ENCODE measurements at regions not wholly inside any gene's neighbourhood (a gene's known extent, or its start where the extent isn't known, plus 50 kb on each side); places are given as distances from the start of the nearest gene placed in this dataset.
"Not testable (repeated sequence)": the region's sequence is repeated elsewhere in the genome, so short reads cannot be mapped to it uniquely, and the experiment has no call there.

DNA sequence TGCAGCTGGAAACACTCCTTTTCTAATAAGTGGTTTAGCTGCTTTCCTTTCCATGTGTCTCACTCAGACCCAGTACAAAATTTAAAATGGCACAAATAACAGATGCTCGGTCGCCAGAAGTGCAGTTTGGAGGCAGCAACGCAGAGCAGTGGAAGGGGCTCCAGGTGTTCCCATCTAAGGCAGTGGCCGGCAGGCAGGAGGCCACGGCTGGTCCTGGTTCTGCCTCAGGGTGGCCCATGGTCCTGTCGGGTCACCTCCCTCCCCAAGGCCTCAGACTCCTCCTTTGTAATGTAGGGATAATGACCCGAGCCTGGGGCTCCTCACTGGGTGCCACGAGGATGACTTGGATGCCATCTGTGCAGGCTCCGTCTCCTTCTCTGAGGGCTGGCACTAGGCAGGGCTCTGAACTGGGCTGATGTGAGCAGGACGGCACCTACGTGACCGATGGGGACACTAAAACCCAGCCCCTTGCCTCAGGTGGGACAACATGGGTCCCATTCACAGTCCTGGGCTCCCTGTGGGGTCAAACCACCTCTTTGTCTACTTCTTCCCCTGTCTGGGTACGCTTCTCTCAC, 80.9 kb upstream of the SLC66A3 start:
- ATAC-seq (replicated peaks in 6 of 8), result no peak
- 60 to 100% (median 77%) methylated on average over 1 to 7 of the region's 13 CpGs; no CpG with 5 or more reads in 4 of the 10 experiments for WGBS, 10 experiments
- H3K4me1 ChIP-seq (replicated peaks in 1 of 2), result peaks cover 2% of the 10 kb centered on the region in 2 donors
- H3K4me3 ChIP-seq, result no peak overlapping the region
- H3K27ac ChIP-seq, result no peak overlapping the region
- in situ Hi-C loops (cut with MboI; ENCODE audit: low pct_unique_long_range_greater_than_20kb in 2 of 9, low sequenced_read_pairs in 9 of 9, unreplicated experiment in 9 of 9), result no loop called here

DNA sequence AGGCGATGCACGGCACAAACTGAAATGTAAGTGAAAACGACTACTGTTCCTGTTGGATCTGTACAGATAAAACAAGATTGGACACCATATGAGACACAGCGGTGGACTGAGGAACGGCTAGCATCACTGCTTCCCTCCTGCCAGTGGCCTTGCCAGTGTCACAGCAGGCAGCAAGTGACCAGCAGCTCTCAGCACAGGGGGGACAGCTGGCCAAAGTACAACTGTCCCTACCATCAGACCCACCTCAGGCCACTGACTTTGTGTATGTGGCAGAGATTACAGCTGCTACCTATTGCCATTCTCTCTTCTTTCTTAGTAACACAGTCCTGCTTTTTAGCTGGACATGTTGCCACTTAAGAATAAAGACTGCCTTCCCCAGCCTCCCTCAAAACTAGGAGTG, 80.0 kb upstream of the SLC66A3 start:
- in situ Hi-C loops (cut with MboI; ENCODE audit: low pct_unique_long_range_greater_than_20kb in 2 of 9, low sequenced_read_pairs in 9 of 9, unreplicated experiment in 9 of 9), result no loop called here
- H3K27ac ChIP-seq, result no peak overlapping the region
- WGBS, 10 experiments, result 62 to 100% (median 83%) methylated on average over 1 to 5 of the region's 5 CpGs; no CpG with 5 or more reads in 1 of the 10 experiments
- H3K4me3 ChIP-seq, result no peak overlapping the region
- H3K4me1 ChIP-seq (replicated peaks in 1 of 2), result peaks cover 9 to 10% of the 10 kb centered on the region in 2 donors
- no peak for ATAC-seq (replicated peaks in 6 of 8)

DNA sequence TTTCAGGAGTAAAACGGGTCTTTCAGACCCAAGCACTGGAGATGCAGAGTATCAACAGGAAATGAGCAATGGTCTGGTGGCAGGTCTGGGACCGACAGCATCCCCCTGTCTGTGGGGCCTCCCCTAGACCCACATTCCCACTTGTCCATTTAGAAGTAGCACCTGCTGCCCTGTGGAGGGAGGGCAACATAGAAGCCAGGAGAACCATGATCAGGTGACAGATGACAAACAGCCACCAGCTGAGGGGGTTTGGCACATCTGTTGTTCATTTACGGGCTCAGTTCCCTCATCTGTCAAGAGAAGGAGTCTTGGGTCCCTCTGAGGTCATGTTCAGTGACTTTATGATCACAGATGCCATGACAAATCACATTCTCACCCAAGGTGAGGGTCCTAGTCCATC, 77.9 kb upstream of the SLC66A3 start:
- 29 to 100% (median 43%) methylated on average over 1 to 3 of the region's 3 CpGs; no CpG with 5 or more reads in 5 of the 10 experiments for WGBS, 10 experiments
- ATAC-seq (replicated peaks in 6 of 8), result no peak
- Histone ChIP-seq H3K4me3 (no peak overlapping the region), H3K4me1 (replicated peaks in 1 of 2) (peaks cover 13 to 14% of the 10 kb centered on the region in 2 donors), H3K27ac (no peak overlapping the region)
- in situ Hi-C loops (cut with MboI; ENCODE audit: low pct_unique_long_range_greater_than_20kb in 2 of 9, low sequenced_read_pairs in 9 of 9, unreplicated experiment in 9 of 9), result no loop called here

DNA sequence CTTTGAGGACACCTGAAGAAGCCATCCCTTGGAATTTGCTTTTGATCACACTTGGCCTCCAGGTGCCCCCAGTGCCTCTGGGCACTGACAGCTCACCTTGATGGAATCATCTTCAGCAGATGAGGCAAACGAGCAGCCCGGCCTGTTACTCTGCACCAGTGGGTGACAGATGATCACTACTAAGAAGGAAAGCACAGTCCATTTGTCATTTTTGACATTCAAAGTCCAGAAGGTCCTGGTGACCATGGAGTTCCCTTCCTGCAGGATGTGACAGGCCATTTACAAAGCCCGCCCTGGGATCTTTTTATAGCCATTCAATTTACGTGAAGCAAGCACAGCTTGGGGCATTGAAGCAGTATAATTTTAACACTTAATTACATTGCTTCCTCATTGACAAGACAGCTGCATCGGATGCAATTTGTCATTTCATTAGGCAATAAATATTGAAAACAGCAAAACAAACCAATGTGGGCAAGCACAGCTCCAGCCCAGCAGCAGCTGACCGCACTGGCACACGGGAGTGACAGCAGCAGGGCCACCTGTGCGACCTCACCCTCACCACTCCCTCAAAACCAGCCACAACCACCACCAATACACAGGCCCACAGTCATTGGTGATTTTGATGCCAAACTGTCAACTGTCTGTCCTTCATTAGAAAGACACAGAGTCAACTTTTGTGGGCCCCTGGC, 76.0 kb upstream of the SLC66A3 start:
- H3K4me3 ChIP-seq, result no peak overlapping the region
- in situ Hi-C loops (cut with MboI; ENCODE audit: low pct_unique_long_range_greater_than_20kb in 2 of 9, low sequenced_read_pairs in 9 of 9, unreplicated experiment in 9 of 9), result no loop called here
- peaks cover 10 to 14% of the 10 kb centered on the region in 2 donors for H3K4me1 ChIP-seq (replicated peaks in 1 of 2)
- 22 to 63% (median 49%) methylated on average over 1 to 7 of the region's 8 CpGs; no CpG with 5 or more reads in 2 of the 10 experiments for WGBS, 10 experiments
- H3K27ac ChIP-seq, result no peak overlapping the region
- ATAC-seq (replicated peaks in 6 of 8), result peak in 5 of 8 experiments; percentile 87 to 94 (median 92)

DNA sequence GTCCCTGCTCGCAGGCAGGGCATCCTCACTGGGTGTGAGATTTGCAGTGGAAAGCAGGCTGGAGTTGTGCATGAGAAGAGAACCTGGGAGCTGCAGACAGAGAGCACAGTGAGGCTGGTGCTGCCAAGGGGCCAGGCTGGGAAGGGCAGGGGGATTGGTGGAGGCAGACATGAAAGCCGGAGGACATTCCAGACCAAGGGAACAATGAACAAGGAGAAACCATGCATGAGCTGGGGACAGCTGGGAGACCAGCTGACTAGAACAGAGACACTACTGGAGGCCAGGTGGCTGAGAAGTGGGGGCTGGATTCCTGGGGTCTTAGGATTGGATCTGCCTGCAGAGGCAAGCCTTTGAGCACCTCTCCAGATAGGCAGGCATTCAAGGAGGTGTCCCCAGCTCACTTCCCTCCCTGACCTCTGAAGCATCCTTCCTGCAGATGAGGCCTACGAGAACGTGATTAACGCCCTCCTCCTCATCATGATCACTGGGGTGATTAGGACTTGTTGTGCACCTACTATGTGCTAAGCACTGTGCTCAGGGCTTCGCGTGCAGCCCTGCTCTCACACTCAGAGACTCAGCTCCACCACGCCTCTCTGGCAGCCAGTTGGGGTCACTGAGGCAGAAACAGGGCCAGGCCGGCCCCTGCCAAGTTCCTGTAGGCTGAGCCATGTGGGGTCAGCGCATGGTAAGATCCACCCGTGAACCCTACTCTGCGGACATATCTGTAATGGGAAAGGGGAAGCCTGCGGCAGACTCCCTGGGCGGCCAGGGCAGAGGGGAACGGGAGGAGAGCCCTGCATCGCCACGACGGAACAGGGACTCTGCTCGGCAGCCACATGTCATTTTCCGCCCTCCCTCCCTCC, 74.8 kb upstream of the SLC66A3 start:
- Histone ChIP-seq H3K4me3 (no peak overlapping the region), H3K27ac (peak overlapping the region in 1 of 2 donors; percentile 5), H3K4me1 (replicated peaks in 1 of 2) (peaks cover 10 to 14% of the 10 kb centered on the region in 2 donors)
- 55 to 100% (median 77%) methylated on average over 1 to 7 of the region's 20 CpGs; no CpG with 5 or more reads in 1 of the 10 experiments for WGBS, 10 experiments
- peak in 3 of 8 experiments; percentile 6 to 27 (median 24) for ATAC-seq (replicated peaks in 6 of 8)
- in situ Hi-C loops (cut with MboI; ENCODE audit: low pct_unique_long_range_greater_than_20kb in 2 of 9, low sequenced_read_pairs in 9 of 9, unreplicated experiment in 9 of 9), result no loop called here

DNA sequence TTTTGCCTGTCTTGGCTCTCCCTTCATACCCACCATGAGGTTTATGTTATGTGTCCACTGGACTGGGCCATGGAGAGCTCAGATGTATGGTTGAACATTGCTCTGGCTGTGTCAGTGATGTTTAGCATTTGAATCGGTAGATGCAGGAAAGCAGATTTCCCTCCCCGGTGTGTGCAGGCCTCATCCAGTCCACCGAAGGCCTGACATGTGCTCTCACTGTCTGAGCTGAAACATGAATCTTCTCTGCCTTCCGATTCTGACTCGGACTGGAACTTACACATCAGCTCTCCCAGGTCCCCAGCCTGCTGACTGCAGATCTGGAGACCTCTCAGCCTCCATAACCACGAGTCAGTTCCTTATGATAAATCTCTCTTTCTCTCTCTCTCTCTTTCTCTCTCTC, 72.4 kb upstream of the SLC66A3 start:
- ATAC-seq (replicated peaks in 6 of 8), result peak in 4 of 8 experiments; percentile 8 to 25 (median 10)
- WGBS, 10 experiments, result 40 to 100% (median 85%) methylated on average over 1 to 3 of the region's 6 CpGs; no CpG with 5 or more reads in 2 of the 10 experiments
- Histone ChIP-seq H3K4me3 (no peak overlapping the region), H3K4me1 (replicated peaks in 1 of 2) (peaks cover 10 to 14% of the 10 kb centered on the region in 2 donors), H3K27ac (no peak overlapping the region)
- in situ Hi-C loops (cut with MboI; ENCODE audit: low pct_unique_long_range_greater_than_20kb in 2 of 9, low sequenced_read_pairs in 9 of 9, unreplicated experiment in 9 of 9), result no loop called here

DNA sequence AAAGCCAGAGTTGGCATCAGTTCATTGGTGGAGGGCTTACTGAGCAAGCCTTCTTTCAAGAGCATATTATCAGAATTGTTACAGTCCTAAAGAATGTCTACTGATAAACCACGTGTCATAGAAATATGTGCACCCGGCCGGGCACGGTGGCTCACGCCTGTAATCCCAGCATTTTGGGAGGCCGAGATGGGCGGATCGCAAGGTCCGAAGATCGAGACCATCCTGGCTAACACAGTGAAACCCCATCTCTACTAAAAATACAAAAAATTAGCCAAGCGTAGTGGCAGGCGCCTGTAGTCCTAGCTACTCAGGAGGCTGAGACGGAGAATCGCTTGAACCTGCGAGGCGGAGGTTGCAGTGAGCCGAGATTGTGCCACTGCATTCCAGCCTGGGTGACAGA, 66.4 kb upstream of the SLC66A3 start:
- in situ Hi-C loops (cut with MboI; ENCODE audit: low pct_unique_long_range_greater_than_20kb in 2 of 9, low sequenced_read_pairs in 9 of 9, unreplicated experiment in 9 of 9); ATAC-seq (replicated peaks in 6 of 8); H3K27ac ChIP-seq; H3K4me3 ChIP-seq; H3K4me1 ChIP-seq (replicated peaks in 1 of 2): not testable (repeated sequence)
- 75 to 94% (median 82%) methylated on average over 2 to 8 of the region's 17 CpGs; no CpG with 5 or more reads in 4 of the 10 experiments for WGBS, 10 experiments

DNA sequence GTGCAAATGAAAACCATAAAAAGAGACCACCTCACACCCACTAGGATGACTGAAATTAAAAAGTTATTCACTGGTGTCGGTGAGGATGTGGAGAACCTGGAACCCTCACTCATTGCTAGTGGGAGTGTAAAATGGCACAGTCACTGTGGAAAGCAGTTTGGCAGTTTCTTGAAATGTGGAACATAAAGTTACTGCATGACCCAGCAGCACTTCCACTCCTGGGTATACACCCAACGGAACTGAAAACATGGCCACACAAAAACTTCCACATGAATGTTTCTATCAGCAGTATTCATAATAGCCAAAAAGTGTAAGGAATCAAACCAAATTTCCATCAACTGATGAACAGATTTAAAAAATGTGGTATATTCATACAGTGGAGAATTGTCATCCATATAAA, 65.1 kb upstream of the SLC66A3 start:
- no peak overlapping the region for H3K4me3 ChIP-seq
- H3K27ac ChIP-seq, result no peak overlapping the region
- 43 to 93% (median 81%) methylated on average over 1 to 2 of the region's 2 CpGs; no CpG with 5 or more reads in 4 of the 10 experiments for WGBS, 10 experiments
- in situ Hi-C loops (cut with MboI; ENCODE audit: low pct_unique_long_range_greater_than_20kb in 2 of 9, low sequenced_read_pairs in 9 of 9, unreplicated experiment in 9 of 9), result no loop called here
- ATAC-seq (replicated peaks in 6 of 8), result no peak
- H3K4me1 ChIP-seq (replicated peaks in 1 of 2), result peaks cover 0 to 2% of the 10 kb centered on the region in 2 donors

DNA sequence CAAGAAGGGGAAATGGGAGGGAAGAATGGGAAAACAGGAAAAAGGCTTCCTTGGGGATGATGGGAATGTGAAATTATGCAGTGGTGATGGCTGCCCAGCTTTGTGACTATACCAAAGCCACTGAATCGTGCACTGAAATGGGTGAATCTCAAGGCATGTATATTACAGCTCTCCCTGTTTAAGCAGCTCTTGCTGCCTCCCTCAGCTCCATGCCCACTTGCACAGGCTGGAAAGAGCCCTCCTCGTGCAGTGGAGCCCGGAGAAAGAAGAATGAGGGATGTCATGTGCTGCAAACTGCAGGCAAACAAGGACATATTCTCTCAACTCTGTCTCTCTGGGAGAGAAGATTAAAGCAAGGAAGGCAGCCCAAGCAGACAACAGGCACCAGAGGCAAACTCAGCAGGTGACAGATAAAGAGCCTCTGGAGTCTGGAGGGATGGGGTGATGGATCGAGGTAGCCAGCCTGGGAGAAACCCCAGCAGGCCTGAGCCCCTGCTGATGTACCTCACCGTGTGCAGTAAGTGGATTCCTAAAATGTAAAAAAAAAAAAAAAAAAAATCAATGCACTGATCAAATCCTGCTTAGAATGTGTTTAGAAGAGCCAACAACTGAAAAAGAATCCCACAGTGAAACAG, 62.4 kb upstream of the SLC66A3 start:
- 25 to 75% (median 49%) methylated on average over 1 to 4 of the region's 5 CpGs; no CpG with 5 or more reads in 2 of the 10 experiments for WGBS, 10 experiments
- peak in 5 of 8 experiments; percentile 64 to 85 (median 70) for ATAC-seq (replicated peaks in 6 of 8)
- Histone ChIP-seq H3K27ac (no peak overlapping the region), H3K4me3 (no peak overlapping the region), H3K4me1 (replicated peaks in 1 of 2) (peaks cover 0 to 2% of the 10 kb centered on the region in 2 donors)
- in situ Hi-C loops (cut with MboI; ENCODE audit: low pct_unique_long_range_greater_than_20kb in 2 of 9, low sequenced_read_pairs in 9 of 9, unreplicated experiment in 9 of 9), result no loop called here

DNA sequence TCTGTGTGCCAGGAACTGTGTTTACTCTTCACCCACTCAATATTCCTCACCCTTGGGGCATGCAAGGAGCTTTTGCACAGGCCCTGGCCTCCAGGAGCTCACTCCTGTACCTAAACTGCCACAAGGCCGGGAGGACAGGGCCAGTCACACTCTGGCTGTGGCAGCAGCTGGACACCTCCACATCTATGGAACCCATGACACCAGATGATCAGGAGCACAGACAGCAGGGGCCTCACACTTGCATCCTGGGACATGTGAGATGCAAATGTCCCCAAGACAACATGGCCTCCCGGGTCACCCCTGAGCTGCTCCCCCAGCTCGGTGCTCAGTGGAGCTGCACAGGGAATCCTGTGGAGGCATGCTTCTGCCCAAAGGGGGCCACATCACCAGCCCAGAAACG, 61.8 kb upstream of the SLC66A3 start:
- peak in 1 of 8 experiments; percentile 15 for ATAC-seq (replicated peaks in 6 of 8)
- in situ Hi-C loops (cut with MboI; ENCODE audit: low pct_unique_long_range_greater_than_20kb in 2 of 9, low sequenced_read_pairs in 9 of 9, unreplicated experiment in 9 of 9), result no loop called here
- Histone ChIP-seq H3K27ac (no peak overlapping the region), H3K4me1 (replicated peaks in 1 of 2) (peaks cover 0 to 2% of the 10 kb centered on the region in 2 donors), H3K4me3 (no peak overlapping the region)
- 30 to 80% (median 37%) methylated on average over 1 to 2 of the region's 4 CpGs; no CpG with 5 or more reads in 6 of the 10 experiments for WGBS, 10 experiments

DNA sequence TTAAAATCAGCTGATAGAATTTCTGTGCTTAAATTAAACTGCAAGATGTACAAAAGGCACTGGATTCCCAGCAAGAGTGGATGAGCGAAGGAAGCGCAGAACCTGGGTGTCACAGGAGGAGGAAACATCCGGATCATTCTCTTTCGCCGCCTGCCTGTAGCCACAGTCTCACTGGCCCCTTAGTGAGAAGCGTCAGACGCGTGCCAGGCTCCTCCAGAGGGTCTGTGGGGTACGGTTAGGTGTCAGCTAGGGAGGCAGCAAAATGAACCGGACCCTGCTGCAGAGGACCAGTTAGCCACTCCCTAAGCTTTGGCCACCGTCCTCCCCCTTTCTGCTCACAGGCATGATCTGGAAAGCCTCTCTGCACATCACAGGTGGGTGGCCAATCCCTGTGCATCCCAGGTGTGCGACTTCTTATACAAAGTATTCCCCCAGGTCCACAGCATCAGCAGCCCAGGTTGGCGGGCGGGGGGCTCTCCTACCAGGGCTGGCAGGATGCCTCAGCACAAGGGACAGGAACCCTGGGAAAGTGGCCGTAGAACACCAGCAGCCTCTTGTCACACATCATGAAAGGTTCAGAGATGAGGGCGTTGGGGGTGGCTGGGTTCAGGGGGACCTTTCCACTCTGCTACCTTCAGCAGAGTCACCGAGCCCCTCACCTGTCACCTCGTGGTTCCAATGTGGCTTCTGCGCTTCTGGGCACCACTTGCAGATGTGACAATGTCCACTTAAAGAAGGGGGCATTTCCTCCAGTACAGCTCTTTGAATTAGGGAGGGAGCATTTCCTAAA, 61.1 kb upstream of the SLC66A3 start:
- in situ Hi-C loops (cut with MboI; ENCODE audit: low pct_unique_long_range_greater_than_20kb in 2 of 9, low sequenced_read_pairs in 9 of 9, unreplicated experiment in 9 of 9), result no loop called here
- H3K4me1 ChIP-seq (replicated peaks in 1 of 2), result peaks cover 0 to 2% of the 10 kb centered on the region in 2 donors
- WGBS, 10 experiments, result 9 to 100% (median 81%) methylated on average over 2 to 12 of the region's 19 CpGs; no CpG with 5 or more reads in 3 of the 10 experiments
- no peak overlapping the region for H3K4me3 ChIP-seq
- no peak for ATAC-seq (replicated peaks in 6 of 8)
- no peak overlapping the region for H3K27ac ChIP-seq

DNA sequence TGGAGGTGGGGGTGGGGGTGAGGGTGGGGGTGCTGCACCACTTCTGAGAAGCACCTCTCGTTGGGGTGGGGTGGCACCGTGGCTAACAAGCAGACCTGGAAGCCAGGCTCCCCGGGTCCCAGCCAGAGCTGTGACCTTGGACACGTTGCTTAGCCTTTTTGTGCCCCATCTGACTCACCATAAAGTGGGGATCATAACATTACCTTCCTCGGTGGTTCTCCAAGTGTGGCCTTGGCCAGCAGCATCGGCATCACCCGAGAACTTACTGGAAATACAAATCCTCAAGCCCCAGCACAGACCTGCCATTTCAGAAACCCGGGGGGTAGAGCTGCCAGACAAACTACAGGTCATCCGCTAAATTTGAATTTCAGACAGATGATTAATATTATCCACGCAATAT, 58.7 kb upstream of the SLC66A3 start:
- 30 to 100% (median 74%) methylated on average over 2 to 7 of the region's 10 CpGs; no CpG with 5 or more reads in 4 of the 10 experiments for WGBS, 10 experiments
- Histone ChIP-seq H3K27ac (no peak overlapping the region), H3K4me3 (no peak overlapping the region), H3K4me1 (replicated peaks in 1 of 2) (peaks cover 0 to 2% of the 10 kb centered on the region in 2 donors)
- in situ Hi-C loops (cut with MboI; ENCODE audit: low pct_unique_long_range_greater_than_20kb in 2 of 9, low sequenced_read_pairs in 9 of 9, unreplicated experiment in 9 of 9), result no loop called here
- ATAC-seq (replicated peaks in 6 of 8), result no peak
